Ovary (tissue), 3 donors: ENCODE measurements at regions not wholly inside any gene's neighbourhood (a gene's known extent, or its start where the extent isn't known, plus 50 kb on each side); places are given as distances from the start of the nearest gene placed in this dataset.

Experiments used
- CTCF ChIP-seq, 3 donors: fragments of 450-650 bp in 2 of 3; fragments of 200-600 bp in 1 of 3; IDR thresholded peaks; one replicate each; pipeline versions ENCODE4 v1.5.1 to v1.8.0; 2016 to 2022; ENCODE audit warnings: antibody characterized with exemption in 3 of 3, mild to moderate bottlenecking in 1 of 3
- EP300 ChIP-seq: sonication (generic); formaldehyde crosslinking; IDR thresholded peaks from one replicate; pipeline ENCODE4 v1.6.1; 2017; ENCODE audit warnings: antibody characterized with exemption
- POLR2A ChIP-seq: fragments of 450-650 bp; IDR thresholded peaks from one replicate; pipeline ENCODE4 v1.6.1; 2017; ENCODE audit warnings: antibody characterized with exemption, mild to moderate bottlenecking, moderate library complexity
- donor health status: DM: no; HTN: no; CAD: no.

- TF ChIP-seq EP300 = no peak
- TF ChIP-seq CTCF (IDR thresholded peaks at IDR 0.05) = no peak
- TF ChIP-seq POLR2A = no peak
These were observed 85.3 kb upstream of the RET start for GRCh38 chr10:42991442-42992098.
